H1 (cell line): ENCODE measurements at regions not wholly inside any gene's neighbourhood (a gene's known extent, or its start where the extent isn't known, plus 50 kb on each side); places are given as distances from the start of the nearest gene placed in this dataset.

Experiments used
- CTCF ChIA-PET: fragments of 300-600 bp; sonication (Branson Sonifier 250); formaldehyde crosslinking; loops from one replicate; lab custom pipeline; 2021; ENCODE audit not compliant: partially characterized antibody; lab: Charles Lee
- POLR2A ChIA-PET: fragments of 300-600 bp; sonication (Branson Sonifier 250); formaldehyde crosslinking; loops from one replicate; lab custom pipeline; 2021; ENCODE audit warnings: inconsistent platforms; ENCODE audit not compliant: partially characterized antibody; lab: Charles Lee
- DNase-seq, 2 experiments: peaks; one replicate each; pipeline versions ENCODE4 v3.0.0 to v3.0.0-alpha.2; 2010 to 2022; ENCODE audit warnings: low spot score in 2 of 2, low read depth in 1 of 2, mixed read lengths in 1 of 2
- FAIRE-seq: peaks from 2 replicates; lab custom pipeline; 2011; peaks lifted over from hg19 to GRCh38; lab: Jason Lieb, UNC
- H2AFZ ChIP-seq: 2 replicates; pipeline ENCODE4 v1.8.1; 2012; ENCODE audit warnings: low read length, inconsistent platforms
- H2AK5ac ChIP-seq: 2 replicates; pipeline ENCODE4 v1.6.1; 2013; ENCODE audit warnings: low read depth, low read length
- H2BK120ac ChIP-seq: replicated peaks from 2 replicates; pipeline ENCODE3; 2013; ENCODE audit warnings: low read depth, low read length, inconsistent platforms
- H2BK12ac ChIP-seq: 2 replicates; pipeline ENCODE4 v1.6.1; 2013; ENCODE audit warnings: low read depth, low read length
- H2BK15ac ChIP-seq: 2 replicates; pipeline ENCODE4 v1.6.1; 2013; ENCODE audit warnings: low read length
- H2BK20ac ChIP-seq: 2 replicates; pipeline ENCODE4 v1.6.1; 2013; ENCODE audit warnings: low read length
- H2BK5ac ChIP-seq: 2 replicates; pipeline ENCODE4 v1.6.1; 2013; ENCODE audit warnings: low read depth, low read length
- H3K14ac ChIP-seq: 2 replicates; pipeline ENCODE4 v1.6.1; 2013; ENCODE audit warnings: inconsistent platforms; ENCODE audit not compliant: insufficient read length
- H3K18ac ChIP-seq: 2 replicates; pipeline ENCODE4 v1.6.1; 2013; ENCODE audit warnings: low read length; ENCODE audit errors: extremely low read depth
- H3K23ac ChIP-seq: 2 replicates; pipeline ENCODE4 v1.6.1; 2013; ENCODE audit warnings: inconsistent platforms; ENCODE audit not compliant: insufficient read length
- H3K23me2 ChIP-seq: 2 replicates; pipeline ENCODE4 v1.6.1; 2013; ENCODE audit warnings: low read depth, low read length
- H3K27ac ChIP-seq: 2 replicates; pipeline ENCODE4 v1.6.1; 2011; ENCODE audit warnings: low read depth, low read length, inconsistent platforms
- H3K27me3 ChIP-seq, 4 experiments: replicated peaks in 1 of 4; 1 replicate in 1 of 4; 2 replicates in 3 of 4; pipeline versions ENCODE4 v1.6.1 to v1.8.1; 2011 to 2013; ENCODE audit warnings: low read length in 3 of 4, mild to moderate bottlenecking in 3 of 4, inconsistent platforms in 2 of 4, mixed read lengths in 2 of 4, moderate library complexity in 1 of 4; ENCODE audit not compliant: control insufficient read depth in 3 of 4, insufficient read depth in 3 of 4; ENCODE audit errors: extremely low read depth in 1 of 4
- H3K36me3 ChIP-seq, 4 experiments: 2 replicates each; pipeline versions ENCODE4 v1.6.1 to v1.8.1; 2011 to 2013; ENCODE audit warnings: mild to moderate bottlenecking in 4 of 4, low read length in 3 of 4, moderate library complexity in 2 of 4, control low read depth in 1 of 4, inconsistent platforms in 1 of 4; ENCODE audit not compliant: insufficient read depth in 4 of 4, control insufficient read depth in 2 of 4
- H3K4ac ChIP-seq: replicated peaks from 2 replicates; pipeline ENCODE3; 2013; ENCODE audit warnings: low read length, low read depth, mixed read lengths, inconsistent platforms; ENCODE audit not compliant: insufficient read length
- H3K4me1 ChIP-seq, 4 experiments: replicated peaks in 1 of 4; 1 replicate in 1 of 4; 2 replicates in 3 of 4; pipeline versions ENCODE4 v1.6.1 to v1.8.1; 2011 to 2013; ENCODE audit warnings: low read length in 3 of 4, inconsistent platforms in 2 of 4, mixed read lengths in 1 of 4; ENCODE audit not compliant: insufficient read depth in 4 of 4, control insufficient read depth in 3 of 4
- H3K4me2 ChIP-seq, 2 experiments: 2 replicates each; pipeline versions ENCODE4 v1.6.1 to v1.8.1; 2011 to 2013; ENCODE audit warnings: low read depth in 2 of 2, low read length in 2 of 2, control low read depth in 1 of 2, inconsistent platforms in 1 of 2, mild to moderate bottlenecking in 1 of 2; ENCODE audit not compliant: insufficient read depth in 1 of 2
- H3K4me3 ChIP-seq, 4 experiments: fragments of 200-600, 300-600 bp in 1 of 4; sonication (generic), shearing (Covaris generic), sonication (Bioruptor Twin) in 1 of 4; 2 replicates each; pipeline versions ENCODE4 v1.5.1 to v1.8.1; 2011 to 2016; ENCODE audit warnings: low read length in 4 of 4, low read depth in 3 of 4, control low read depth in 2 of 4, inconsistent platforms in 2 of 4, mild to moderate bottlenecking in 2 of 4, mixed read lengths in 1 of 4, moderate library complexity in 1 of 4; ENCODE audit not compliant: insufficient read depth in 2 of 4; ENCODE audit errors: extremely low read depth in 1 of 4
- H3K56ac ChIP-seq: replicated peaks from 2 replicates; pipeline ENCODE3; 2013; ENCODE audit warnings: low read depth, mild to moderate bottlenecking, mixed read lengths, low read length, inconsistent platforms; ENCODE audit not compliant: insufficient read length
- H3K79me1 ChIP-seq: 2 replicates; pipeline ENCODE4 v1.6.1; 2013; ENCODE audit warnings: low read depth, low read length, control low read depth
- H3K79me2 ChIP-seq, 2 experiments: 2 replicates each; pipeline versions ENCODE4 v1.6.1 to v1.8.1; 2012 to 2013; ENCODE audit warnings: low read length in 2 of 2, mild to moderate bottlenecking in 2 of 2, inconsistent platforms in 1 of 2; ENCODE audit not compliant: insufficient read depth in 2 of 2, control insufficient read depth in 1 of 2
- H3K9ac ChIP-seq, 4 experiments: replicated peaks in 1 of 4; 1 replicate in 1 of 4; 2 replicates in 3 of 4; pipeline versions ENCODE4 v1.6.1 to v1.8.1; 2011 to 2013; ENCODE audit warnings: low read depth in 3 of 4, low read length in 3 of 4, control low read depth in 2 of 4, mild to moderate bottlenecking in 2 of 4, moderate library complexity in 2 of 4, inconsistent platforms in 1 of 4; ENCODE audit errors: extremely low read depth in 1 of 4
- H3K9me3 ChIP-seq, 2 experiments: 2 replicates each; pipeline versions ENCODE4 v1.6.1 to v1.8.1; 2012 to 2013; ENCODE audit warnings: mild to moderate bottlenecking in 2 of 2, moderate library complexity in 2 of 2, control low read depth in 1 of 2, inconsistent platforms in 1 of 2, low read depth in 1 of 2, low read length in 1 of 2, mixed read lengths in 1 of 2; ENCODE audit not compliant: insufficient read depth in 2 of 2
- H4K20me1 ChIP-seq, 2 experiments: replicated peaks in 1 of 2; 2 replicates each; pipeline versions ENCODE3 to v1.8.1; 2011 to 2013; ENCODE audit warnings: inconsistent platforms in 2 of 2, low read length in 2 of 2, mild to moderate bottlenecking in 1 of 2; ENCODE audit not compliant: insufficient read depth in 2 of 2, control insufficient read depth in 1 of 2
- H4K5ac ChIP-seq: 2 replicates; pipeline ENCODE4 v1.6.1; 2013; ENCODE audit warnings: low read length, low read depth, mixed read lengths, inconsistent platforms; ENCODE audit not compliant: insufficient read length
- H4K8ac ChIP-seq: 2 replicates; pipeline ENCODE4 v1.8.0; 2013; ENCODE audit warnings: mild to moderate bottlenecking, moderate library complexity, low read length, inconsistent platforms; ENCODE audit not compliant: insufficient read depth; ENCODE audit errors: extremely low read depth
- H4K91ac ChIP-seq: replicated peaks from 2 replicates; pipeline ENCODE3; 2013; ENCODE audit warnings: low read length, mixed read lengths, inconsistent platforms; ENCODE audit not compliant: insufficient read length
- CBX8 ChIP-seq: fragments of 300-800, 300-1000 bp; sonication (generic); IDR thresholded peaks from 2 replicates; pipeline ENCODE4 v1.7.1; 2016; ENCODE audit warnings: low read depth, low read length, borderline replicate concordance
- CEBPB ChIP-seq: IDR thresholded peaks from 2 replicates; pipeline ENCODE4 v1.6.1; 2012; ENCODE audit warnings: low read depth, low read length
- CHD1 ChIP-seq: IDR thresholded peaks from 2 replicates; pipeline ENCODE4 v1.6.1; 2012; ENCODE audit warnings: low read depth, low read length, improper control_type of control experiment
- KDM1A ChIP-seq: fragments of 200-600, 300-600 bp; sonication (generic); IDR thresholded peaks from 2 replicates; pipeline ENCODE4 v1.7.1; 2016; ENCODE audit warnings: mild to moderate bottlenecking, low read length, borderline replicate concordance
- RBBP5 ChIP-seq: IDR thresholded peaks from 2 replicates; pipeline ENCODE4 v1.7.1; 2012; ENCODE audit warnings: low read depth, mild to moderate bottlenecking, inconsistent platforms, low read length, moderate library complexity, borderline replicate concordance
- RXRA ChIP-seq: IDR thresholded peaks from 2 replicates; pipeline ENCODE4 v1.6.1; 2011; ENCODE audit warnings: low read depth, mild to moderate bottlenecking, low read length, moderate library complexity; ENCODE audit not compliant: insufficient read depth
- SIRT6 ChIP-seq: IDR thresholded peaks from one replicate; pipeline ENCODE4 v1.7.1; 2012; ENCODE audit warnings: low read length, inconsistent platforms
- SP2 ChIP-seq: IDR thresholded peaks from 2 replicates; pipeline ENCODE4 v1.6.1; 2012; ENCODE audit warnings: mild to moderate bottlenecking, low read length, inconsistent platforms
- SUZ12 ChIP-seq: fragments of 200-600 bp; sonication (generic); IDR thresholded peaks from 2 replicates; pipeline ENCODE4 v1.6.1; 2012; ENCODE audit warnings: mild to moderate bottlenecking, inconsistent platforms, low read length, moderate library complexity, mixed read lengths
- TAF1 ChIP-seq: IDR thresholded peaks from 2 replicates; pipeline ENCODE4 v1.6.1; 2011; ENCODE audit warnings: mild to moderate bottlenecking, low read depth, low read length
- TAF7 ChIP-seq: optimal IDR thresholded peaks from 2 replicates; pipeline ENCODE3; 2011; ENCODE audit warnings: low read depth, mild to moderate bottlenecking, inconsistent platforms, low read length, moderate library complexity, borderline replicate concordance
- WGBS, 2 experiments: shearing (Covaris generic) in 1 of 2; methylation state at CpG; one replicate each; pipeline versions ENCODE4 v1.1.6 to v1.1.7; 2013 to 2015; ENCODE audit warnings: low lambda C conversion rate in 2 of 2, mixed read lengths in 2 of 2, inconsistent platforms in 1 of 2, low coverage in 1 of 2, missing lambda C conversion rate in 1 of 2; ENCODE audit not compliant: insufficient replicate concordance in 2 of 2, insufficient coverage in 1 of 2, insufficient read length in 1 of 2; ENCODE audit errors: extremely low coverage in 1 of 2, missing lambda C conversion rate in 1 of 2; 5-methylcytosine and 5-hydroxymethylcytosine counted together

DNA sequence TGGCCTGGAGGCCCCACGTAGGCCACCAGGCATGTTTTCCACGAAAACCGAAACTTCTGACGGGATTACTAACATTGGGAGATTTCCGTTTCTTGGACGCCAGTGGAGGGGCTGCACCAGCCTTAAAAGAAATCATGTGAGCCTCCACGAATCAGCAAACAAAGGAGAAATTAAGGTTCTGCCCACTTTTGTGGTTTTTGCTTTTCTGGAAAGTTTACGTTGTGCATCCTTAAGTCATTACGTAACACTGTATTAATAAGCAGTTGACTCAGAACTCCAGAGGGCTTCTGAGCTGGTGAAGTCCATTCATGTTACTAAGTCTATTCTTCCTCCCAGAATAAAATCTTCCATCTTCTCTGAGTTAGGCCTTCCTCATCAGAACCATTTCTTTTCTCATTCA is 168.5 kb downstream of the PSMG1 start:
- Histone ChIP-seq H3K36me3 (no peaks in the 10 kb centered on the region; a peak in 1 of 8 replicates), H4K8ac (no peak overlapping the region), H2BK15ac (no peak overlapping the region), H4K20me1 (peaks cover 0 to 4% of the 10 kb centered on the region in 2 experiments), H2BK120ac (no peak overlapping the region), H3K9ac (no peak overlapping the region), H3K27me3 (no peaks in the 10 kb centered on the region), H3K79me2 (no peaks in the 10 kb centered on the region), H3K56ac (no peak overlapping the region), H2BK5ac (no peak overlapping the region), H2AFZ (no peak overlapping the region), H2BK12ac (no peak overlapping the region), H3K18ac (no peak overlapping the region; the same call in 1 of the 2 replicates), H3K23me2 (peaks cover 8% of the 10 kb centered on the region), H3K4me3 (no peak overlapping the region), H2AK5ac (no peak overlapping the region), H3K4me1 (peaks cover 0 to 2% (median 0%) of the 10 kb centered on the region in 4 experiments; a peak in 1 of 7 replicates), H3K4ac (no peak overlapping the region), H3K14ac (no peak overlapping the region), H2BK20ac (no peak overlapping the region), H3K4me2 (no peak overlapping the region), H4K5ac (no peak overlapping the region), H3K23ac (no peak overlapping the region), H3K9me3 (no peaks in the 10 kb centered on the region; a peak in 1 of 4 replicates), H3K27ac (no peak overlapping the region), H3K79me1 (no peaks in the 10 kb centered on the region), H4K91ac (no peak overlapping the region)
- CTCF ChIA-PET: interaction anchor here (0.6 kb wide), 2 partner anchors 21 to 451 kb away, joined by 3 read pairs; no protein-coding TSS in a partner anchor
- TF ChIP-seq CBX8: no peak
- TF ChIP-seq SIRT6: no peak
- TF ChIP-seq CEBPB: no peak
- TF ChIP-seq RBBP5: no peak
- no peak for TF ChIP-seq RXRA
- TF ChIP-seq TAF1: no peak
- TF ChIP-seq KDM1A: no peak
- no peak for TF ChIP-seq CHD1
- no peak for TF ChIP-seq SP2
- TF ChIP-seq SUZ12: no peak
- TF ChIP-seq TAF7: no peak
- POLR2A ChIA-PET: no interaction called here
- FAIRE-seq (no peak), DNase-seq (no peak)
- 91% methylated on average over 9 of the region's 9 CpGs; no CpG with 5 or more reads in 1 of the 2 experiments for WGBS, 2 experiments
